NB4 (cell line): ENCODE measurements at regions not wholly inside any gene's neighbourhood (a gene's known extent, or its start where the extent isn't known, plus 50 kb on each side); places are given as distances from the start of the nearest gene placed in this dataset.

Experiments
- DNase-seq: peaks from one replicate; pipeline ENCODE4 v3.0.0; 2010; ENCODE audit warnings: low read depth
- H3K4me3 ChIP-seq: one replicate; pipeline ENCODE4 v1.5.1; 2011; ENCODE audit warnings: mild to moderate bottlenecking, low read depth, low read length, moderate library complexity
- CTCF ChIP-seq: IDR thresholded peaks from one replicate; pipeline ENCODE4 v1.5.1; 2012; ENCODE audit warnings: low read depth, low read length
- MAX ChIP-seq: IDR thresholded peaks from 2 replicates; pipeline ENCODE4 v1.6.1; 2011; ENCODE audit warnings: low read depth, low read length
- MYC ChIP-seq: IDR thresholded peaks from 2 replicates; pipeline ENCODE4 v1.6.1; 2011; ENCODE audit warnings: low read depth, low read length
- POLR2A ChIP-seq: IDR thresholded peaks from 2 replicates; pipeline ENCODE4 v1.6.1; 2011; ENCODE audit warnings: mild to moderate bottlenecking; ENCODE audit not compliant: insufficient read length; ENCODE audit errors: extremely low read depth

GRCh38 chr1:78223417-78224215 lies 177.8 kb downstream of the GIPC2 start:
- no peak for TF ChIP-seq MYC
- no peak for TF ChIP-seq CTCF
- no peak for TF ChIP-seq MAX
- no peak for TF ChIP-seq POLR2A
- H3K4me3 ChIP-seq = no peak overlapping the region
- no peak for DNase-seq

- TF ChIP-seq MAX = no peak
- TF ChIP-seq CTCF = no peak
- no peak for TF ChIP-seq POLR2A
- TF ChIP-seq MYC = no peak
- DNase-seq = no peak
- no peak overlapping the region for H3K4me3 ChIP-seq
These were observed 178.6 kb downstream of the GIPC2 start for GRCh38 chr1:78224246-78224785.

- TF ChIP-seq MYC = no peak
- TF ChIP-seq POLR2A = no peak
- no peak for TF ChIP-seq CTCF
- no peak for TF ChIP-seq MAX
- no peak overlapping the region for H3K4me3 ChIP-seq
- DNase-seq = no peak
These were observed 179.2 kb downstream of the GIPC2 start for GRCh38 chr1:78224861-78225552.

- TF ChIP-seq MAX (no peak), MYC (no peak), POLR2A (no peak), CTCF (no peak)
- no peak overlapping the region for H3K4me3 ChIP-seq
- no peak for DNase-seq
These were observed 181.0 kb downstream of the GIPC2 start for GRCh38 chr1:78226784-78227183.

GRCh38 chr1:78227705-78228635 lies 182.2 kb downstream of the GIPC2 start:
- H3K4me3 ChIP-seq = no peak overlapping the region
- no peak for TF ChIP-seq MYC
- TF ChIP-seq CTCF = no peak
- no peak for TF ChIP-seq POLR2A
- no peak for TF ChIP-seq MAX

More at GRCh38 chr1:78227705-78228635, 182.2 kb downstream of the GIPC2 start:
- no peak for DNase-seq
